Activated CD4-positive, alpha-beta memory T cell treated with anti-CD3 and anti-CD28 coated beads, Interleukin-2, amount 10 ng/mL, durations not matched to agents 7 days and 5 days (primary cell): ENCODE measurements at regions not wholly inside any gene's neighbourhood (a gene's known extent, or its start where the extent isn't known, plus 50 kb on each side); places are given as distances from the start of the nearest gene placed in this dataset.
"Not testable (repeated sequence)": the region's sequence is repeated elsewhere in the genome, so short reads cannot be mapped to it uniquely, and the experiment has no call there.

Experiments
- CTCF ChIA-PET: fragments of 350-600 bp; sonication (Branson Sonifier 250); formaldehyde crosslinking; loops from one replicate; lab custom pipeline; 2021; ENCODE audit warnings: antibody characterized with exemption, inconsistent platforms; lab: Charles Lee
- POLR2A ChIA-PET: fragments of 350-600 bp; sonication (Branson Sonifier 250); formaldehyde crosslinking; loops from one replicate; lab custom pipeline; 2021; ENCODE audit warnings: antibody characterized with exemption; lab: Charles Lee
- DNase-seq: peaks from one replicate; pipeline ENCODE4 v3.0.0-alpha.2; 2020
- H3K27ac Mint-ChIP-seq: one replicate; pipeline ENCODE4 v1.8.0; 2021; ENCODE audit warnings: mild to moderate bottlenecking, mixed read lengths
- H3K27me3 Mint-ChIP-seq: one replicate; pipeline ENCODE4 v1.8.0; 2021; ENCODE audit warnings: mixed read lengths
- H3K36me3 Mint-ChIP-seq: one replicate; pipeline ENCODE4 v1.8.0; 2021; ENCODE audit warnings: low read depth, mixed read lengths
- H3K4me1 Mint-ChIP-seq: one replicate; pipeline ENCODE4 v1.8.0; 2021; ENCODE audit warnings: mixed read lengths
- H3K4me3 Mint-ChIP-seq: one replicate; pipeline ENCODE4 v1.8.0; 2021; ENCODE audit warnings: mild to moderate bottlenecking, mixed read lengths
- H3K9me3 Mint-ChIP-seq: one replicate; pipeline ENCODE4 v1.8.0; 2021; ENCODE audit warnings: mixed read lengths

DNA sequence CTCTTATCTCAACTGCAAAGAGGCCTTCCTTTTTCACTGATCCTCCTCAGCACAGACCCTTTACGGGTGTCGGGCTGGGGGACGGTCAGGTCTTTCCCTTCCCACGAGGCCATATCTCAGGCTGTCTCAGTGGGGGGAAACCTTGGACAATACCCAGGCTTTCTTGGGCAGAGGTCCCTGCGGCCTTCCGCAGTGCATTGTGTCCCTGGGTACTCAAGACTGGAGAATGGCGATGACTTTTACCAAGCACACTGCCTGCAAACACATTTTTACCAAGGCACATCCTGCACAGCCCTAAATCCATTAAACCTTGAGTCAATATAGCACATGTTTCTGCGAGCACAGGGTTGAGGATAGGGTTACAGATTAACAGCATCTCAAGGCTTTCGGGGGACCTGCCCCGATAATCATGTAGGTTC is 117.8 kb downstream of the GOSR1 start:
- H3K27me3 Mint-ChIP-seq, H3K9me3 Mint-ChIP-seq, DNase-seq, POLR2A ChIA-PET, H3K36me3 Mint-ChIP-seq, CTCF ChIA-PET, H3K4me3 Mint-ChIP-seq, H3K27ac Mint-ChIP-seq, H3K4me1 Mint-ChIP-seq: not testable (repeated sequence)

DNA sequence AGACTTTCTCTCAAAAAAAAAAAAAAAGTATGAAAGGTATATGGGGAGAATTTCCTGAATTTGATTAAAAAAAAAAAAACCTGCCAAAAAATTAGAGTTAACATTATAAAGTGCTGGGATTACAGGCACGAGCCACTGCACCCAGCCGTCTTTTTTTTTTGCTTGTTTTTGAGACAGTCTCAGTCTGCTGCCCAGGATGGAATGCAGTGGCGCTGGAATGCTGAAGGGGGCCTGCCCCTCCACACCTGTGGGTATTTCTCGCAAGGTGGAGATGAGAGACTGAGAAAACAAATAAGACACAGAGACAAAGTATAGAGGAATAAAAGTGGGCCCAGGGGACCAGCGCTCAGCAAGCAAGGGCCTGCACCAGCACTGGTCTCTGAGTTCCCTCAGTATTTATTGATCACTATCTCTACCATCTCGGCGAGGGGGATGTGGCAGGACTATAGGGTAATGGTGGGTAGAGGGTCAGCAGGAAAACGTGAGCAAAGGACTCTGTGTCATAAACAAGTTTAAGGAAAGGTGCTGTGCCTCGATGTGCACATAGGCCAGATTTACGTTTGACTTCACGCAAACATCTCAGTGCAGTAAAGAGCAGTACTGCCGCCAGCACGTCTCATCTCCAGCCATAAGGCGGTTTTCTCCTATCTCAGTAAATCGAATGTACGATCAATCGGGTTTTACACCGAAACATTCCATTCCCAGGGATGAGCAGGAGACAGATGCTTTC is 117.2 kb downstream of the GOSR1 start:
- ChIA-PET POLR2A (no interaction called here), CTCF (interaction anchor here (0.7 kb wide), 1 partner anchor 573 kb away, joined by 4 read pairs; no protein-coding TSS in a partner anchor)
- no peaks in the 10 kb centered on the region for H3K36me3 Mint-ChIP-seq
- DNase-seq: no peak
- H3K4me3 Mint-ChIP-seq: no peak overlapping the region
- no peaks in the 10 kb centered on the region for H3K9me3 Mint-ChIP-seq
- H3K4me1 Mint-ChIP-seq: peaks cover 2% of the 10 kb centered on the region
- H3K27ac Mint-ChIP-seq: no peak overlapping the region
- H3K27me3 Mint-ChIP-seq: no peaks in the 10 kb centered on the region

DNA sequence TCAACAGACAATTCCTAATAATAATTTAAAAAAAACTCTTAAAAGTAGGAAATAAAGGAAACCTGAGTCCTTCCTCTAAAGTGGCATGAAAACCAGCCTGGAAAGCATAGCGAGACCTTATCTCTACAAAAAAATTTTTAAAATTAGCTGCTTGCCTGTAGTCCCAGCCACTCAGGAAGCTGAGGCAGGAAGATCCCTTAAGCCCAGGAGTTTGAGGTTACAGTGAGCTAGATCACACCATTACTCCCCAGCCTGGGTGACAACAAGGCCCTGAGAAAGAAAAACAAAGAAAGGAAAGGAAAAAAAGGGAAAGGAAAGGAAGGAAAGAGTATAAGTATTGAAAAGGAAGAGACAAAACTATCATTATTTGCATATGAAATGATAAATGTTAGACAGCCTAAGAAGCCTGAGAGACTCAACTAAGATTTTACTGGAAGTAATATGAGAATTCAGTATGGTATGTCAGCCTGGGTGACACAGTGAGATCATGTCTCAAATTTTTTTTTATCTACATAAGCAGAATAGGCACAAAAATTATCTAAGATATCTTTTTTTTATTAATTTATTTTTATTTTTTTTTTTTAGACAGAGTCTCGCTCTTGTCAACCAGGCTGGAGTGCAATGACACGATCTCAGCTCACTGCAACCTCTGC is 113.0 kb downstream of the GOSR1 start:
- Mint-ChIP-seq H3K27me3 (no peaks in the 10 kb centered on the region), H3K4me1 (peaks cover 7% of the 10 kb centered on the region), H3K4me3 (no peak overlapping the region), H3K9me3 (no peaks in the 10 kb centered on the region), H3K27ac (no peak overlapping the region), H3K36me3 (no peaks in the 10 kb centered on the region)
- ChIA-PET POLR2A (no interaction called here), CTCF (no interaction called here)
- DNase-seq: no peak

DNA sequence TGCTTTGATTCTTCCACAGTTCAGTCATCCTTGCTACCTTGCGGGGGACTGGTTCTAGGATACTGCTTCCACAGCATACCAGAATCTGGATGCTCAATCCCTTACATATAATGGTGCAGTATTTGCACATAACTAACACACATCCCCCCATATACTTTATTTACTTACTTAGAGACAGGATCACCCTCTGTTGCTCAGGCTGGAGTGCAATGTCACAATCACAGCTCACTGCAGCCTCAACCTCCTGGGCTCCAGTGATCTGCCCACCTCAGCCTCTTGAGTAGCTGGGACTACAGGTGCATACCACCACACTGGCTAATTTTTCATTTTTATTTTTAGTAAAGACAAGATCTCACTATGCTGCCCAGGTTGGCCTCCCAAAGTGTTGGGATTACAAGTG is 112.2 kb downstream of the GOSR1 start:
- no peak for DNase-seq
- Mint-ChIP-seq H3K36me3 (no peaks in the 10 kb centered on the region), H3K27ac (no peak overlapping the region), H3K27me3 (no peaks in the 10 kb centered on the region), H3K4me1 (peaks cover 7% of the 10 kb centered on the region), H3K4me3 (no peak overlapping the region), H3K9me3 (no peaks in the 10 kb centered on the region)
- CTCF ChIA-PET: no interaction called here
- POLR2A ChIA-PET: no interaction called here

DNA sequence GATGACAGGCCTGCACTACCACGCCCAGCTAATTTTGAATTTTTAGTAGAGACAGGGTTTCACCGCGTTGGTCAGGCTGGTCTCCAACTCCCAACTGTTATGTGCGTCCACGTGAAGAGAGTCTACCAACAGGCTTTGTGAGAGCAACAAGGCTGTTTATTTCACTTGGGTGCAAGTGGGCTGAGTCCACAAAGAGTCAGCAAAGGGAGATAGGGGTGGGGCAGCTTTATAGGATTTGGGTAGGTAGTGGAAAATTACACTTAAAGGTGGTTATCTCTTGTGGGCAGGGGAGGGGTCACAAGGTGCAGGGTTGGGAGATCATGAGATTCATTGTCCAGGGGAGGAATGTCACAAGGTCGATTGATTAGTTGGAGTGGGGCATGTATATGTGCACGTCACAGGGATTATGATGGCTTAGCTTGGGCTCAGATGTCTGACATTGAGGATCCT is 111.6 kb downstream of the GOSR1 start:
- CTCF ChIA-PET: no interaction called here
- peaks cover 7% of the 10 kb centered on the region for H3K4me1 Mint-ChIP-seq
- DNase-seq: no peak

DNA sequence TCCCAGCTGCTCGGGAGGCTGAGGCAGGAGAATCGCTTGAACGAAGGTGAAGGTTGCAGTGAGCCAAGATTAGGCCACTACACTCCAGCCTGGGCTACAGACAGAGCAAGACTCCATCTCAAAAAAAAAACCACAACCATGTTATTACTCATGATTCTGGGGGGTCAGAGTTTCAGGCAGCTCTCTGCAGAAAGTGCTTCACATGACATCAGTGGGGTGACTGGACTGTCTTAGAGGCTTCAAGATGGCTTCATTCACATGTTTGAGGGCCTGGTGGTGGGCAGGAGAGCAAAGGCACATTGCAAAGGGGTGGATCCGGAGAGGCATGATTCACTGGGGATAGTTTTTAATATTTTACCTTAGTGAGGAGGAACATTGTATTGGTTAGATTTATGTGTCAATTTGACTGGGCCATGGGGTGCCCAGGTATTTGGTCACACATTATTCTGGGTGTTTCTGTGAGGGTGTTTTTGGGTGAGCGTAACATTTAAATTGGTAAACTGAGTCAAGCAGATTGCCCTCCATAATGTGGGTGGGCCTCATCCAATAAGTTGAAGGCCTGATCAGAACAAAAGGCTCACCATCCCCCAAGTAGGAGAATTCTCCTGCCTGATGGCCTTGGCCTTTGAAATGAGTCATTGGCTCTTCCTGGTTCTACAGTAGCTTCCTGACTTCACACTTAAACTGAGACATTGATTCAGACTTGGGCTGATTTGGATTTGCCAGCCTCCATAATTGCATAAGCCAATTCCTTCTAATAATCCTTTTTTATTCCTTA is 109.8 kb downstream of the GOSR1 start:
- CTCF ChIA-PET: no interaction called here
- no peak overlapping the region for H3K27ac Mint-ChIP-seq

More for the DNA sequence above, 111.6 kb downstream of the GOSR1 start:
- Mint-ChIP-seq H3K36me3 (no peaks in the 10 kb centered on the region), H3K27me3 (no peaks in the 10 kb centered on the region), H3K9me3 (no peaks in the 10 kb centered on the region), H3K27ac (no peak overlapping the region), H3K4me3 (no peak overlapping the region)
- POLR2A ChIA-PET: no interaction called here

DNA sequence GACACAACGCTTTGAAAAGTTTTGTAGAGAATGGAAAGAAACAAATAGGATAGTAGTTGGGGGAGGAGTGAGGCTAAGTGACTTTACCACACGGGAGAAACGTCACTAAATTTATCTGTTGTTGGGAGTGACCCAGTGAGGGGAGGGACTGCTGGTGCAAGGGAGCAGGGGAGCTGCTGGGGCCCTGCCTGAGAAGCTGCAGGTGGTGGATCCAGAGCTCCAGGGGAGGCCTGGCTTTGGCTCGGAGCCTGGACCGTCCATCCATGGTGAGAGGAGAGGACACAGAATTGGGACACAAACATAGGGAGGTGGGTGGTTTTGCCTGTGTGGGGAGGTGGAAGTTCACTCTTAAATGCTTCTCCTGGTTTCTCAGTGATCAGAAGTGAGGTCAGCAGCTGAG is 107.6 kb downstream of the GOSR1 start:
- POLR2A ChIA-PET: no interaction called here
- CTCF ChIA-PET: interaction anchor here (0.6 kb wide), 1 partner anchor 617 kb away, joined by 3 read pairs; no protein-coding TSS in a partner anchor
- no peak overlapping the region for H3K27ac Mint-ChIP-seq
- no peak for DNase-seq
- H3K27me3 Mint-ChIP-seq: peaks cover 6% of the 10 kb centered on the region
- no peak overlapping the region for H3K4me3 Mint-ChIP-seq
- H3K4me1 Mint-ChIP-seq: peaks cover 7% of the 10 kb centered on the region
- no peaks in the 10 kb centered on the region for H3K9me3 Mint-ChIP-seq
- H3K36me3 Mint-ChIP-seq: no peaks in the 10 kb centered on the region

More for the DNA sequence above, 109.8 kb downstream of the GOSR1 start:
- Mint-ChIP-seq H3K4me1 (peaks cover 7% of the 10 kb centered on the region), H3K4me3 (no peak overlapping the region), H3K9me3 (no peaks in the 10 kb centered on the region), H3K27me3 (no peaks in the 10 kb centered on the region), H3K36me3 (no peaks in the 10 kb centered on the region)
- POLR2A ChIA-PET: no interaction called here
- no peak for DNase-seq

DNA sequence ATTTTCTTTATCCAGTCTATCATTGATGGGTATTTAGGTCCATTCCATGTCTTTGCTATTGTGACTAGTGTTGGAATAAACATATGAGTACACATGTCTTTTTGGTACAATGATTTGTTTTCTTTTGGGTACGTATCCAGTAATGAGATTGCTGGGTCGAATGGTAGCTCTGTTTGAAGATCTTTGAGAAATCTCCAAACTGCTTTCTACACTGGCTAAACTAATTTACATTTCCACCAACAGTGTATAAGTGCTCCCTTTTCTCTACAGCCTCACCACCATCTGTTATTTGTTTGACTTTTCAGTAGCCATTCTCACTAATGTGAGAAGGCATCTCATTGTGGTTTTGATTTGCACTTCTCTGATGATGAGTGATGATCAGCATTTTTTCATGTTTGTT is 103.7 kb downstream of the GOSR1 start:
- ChIA-PET CTCF (no interaction called here), POLR2A (no interaction called here)
- no peak overlapping the region for H3K4me3 Mint-ChIP-seq
- H3K4me1 Mint-ChIP-seq: no peaks in the 10 kb centered on the region
- no peak for DNase-seq
- no peaks in the 10 kb centered on the region for H3K9me3 Mint-ChIP-seq
- H3K27me3 Mint-ChIP-seq: peaks cover 6% of the 10 kb centered on the region
- H3K27ac Mint-ChIP-seq: no peak overlapping the region
- no peaks in the 10 kb centered on the region for H3K36me3 Mint-ChIP-seq

DNA sequence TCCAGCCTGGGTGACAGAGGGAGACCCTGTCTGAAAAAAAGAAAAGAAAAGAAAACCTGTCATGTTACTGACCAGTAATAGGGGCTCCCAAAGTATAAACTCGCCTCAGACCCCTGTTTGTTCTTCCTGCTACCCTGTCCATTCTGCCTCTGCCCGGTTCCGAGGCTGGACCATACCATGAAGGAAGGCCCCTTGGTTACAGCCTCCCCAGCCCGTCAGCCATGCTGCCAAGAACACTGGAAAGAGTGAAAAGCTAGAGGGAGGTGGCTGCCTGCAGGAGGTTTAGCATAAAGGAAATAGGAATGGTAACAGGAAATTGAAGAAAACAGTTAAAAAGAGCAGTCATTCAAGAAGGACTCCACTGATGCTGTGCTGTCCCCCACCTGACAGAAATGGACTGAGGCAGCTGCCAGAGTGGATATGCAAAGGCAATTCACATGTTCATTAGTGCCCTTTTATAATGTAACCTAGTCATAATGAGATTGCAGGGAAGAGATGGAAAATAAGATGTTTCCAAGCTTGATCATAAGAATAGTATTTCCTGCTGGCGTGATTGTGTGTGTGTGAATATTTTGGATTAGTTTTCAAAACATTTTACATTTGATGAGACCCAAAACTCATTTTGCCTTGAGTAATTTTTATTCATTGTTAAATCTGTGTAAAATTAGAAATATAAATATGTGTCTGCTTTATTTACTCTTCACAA is 102.6 kb downstream of the GOSR1 start:
- POLR2A ChIA-PET: no interaction called here
- CTCF ChIA-PET: no interaction called here
- no peaks in the 10 kb centered on the region for H3K9me3 Mint-ChIP-seq

DNA sequence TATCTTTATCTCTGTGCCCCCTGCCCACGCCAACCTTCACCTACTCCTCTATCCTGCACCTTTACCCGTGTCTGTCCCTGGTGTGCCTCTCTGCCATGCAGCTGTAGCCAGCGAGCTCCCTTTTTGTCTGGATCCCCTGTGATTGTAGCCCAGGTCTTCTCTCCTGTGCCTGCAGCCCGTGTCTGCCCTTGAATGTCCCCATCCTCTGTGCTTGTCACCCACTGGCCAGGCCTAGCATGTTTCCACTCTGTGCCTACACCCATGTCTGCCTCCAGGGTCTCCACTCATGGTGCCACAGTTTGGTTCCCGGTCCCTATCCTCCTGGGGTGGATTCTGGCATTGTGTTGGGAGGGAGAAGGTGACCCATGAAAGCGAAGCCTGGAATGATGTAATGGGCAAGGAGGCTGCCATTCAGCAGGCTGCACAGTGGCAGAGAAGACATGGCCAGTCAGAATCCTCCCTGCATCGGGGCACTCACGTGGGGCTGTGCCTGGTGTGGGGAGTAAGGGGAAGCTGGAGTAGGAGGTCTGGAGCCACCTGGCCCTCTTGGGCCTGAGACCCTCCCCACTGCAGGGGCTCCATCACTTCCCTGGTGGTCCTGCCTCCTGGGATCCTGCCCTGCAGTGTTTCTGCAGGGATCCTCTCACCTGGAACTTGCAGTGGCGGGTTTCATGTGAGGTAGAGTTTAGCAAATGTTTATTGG is 101.0 kb downstream of the GOSR1 start:
- H3K36me3 Mint-ChIP-seq, H3K4me3 Mint-ChIP-seq, H3K27me3 Mint-ChIP-seq, H3K27ac Mint-ChIP-seq, POLR2A ChIA-PET, CTCF ChIA-PET, H3K9me3 Mint-ChIP-seq, DNase-seq, H3K4me1 Mint-ChIP-seq: not testable (repeated sequence)

More for the DNA sequence above, 102.6 kb downstream of the GOSR1 start:
- Mint-ChIP-seq H3K27me3 (peaks cover 6% of the 10 kb centered on the region), H3K4me3 (no peak overlapping the region), H3K36me3 (no peaks in the 10 kb centered on the region), H3K27ac (no peak overlapping the region), H3K4me1 (no peaks in the 10 kb centered on the region)
- DNase-seq: no peak
